ENCODE measurements at regions not wholly inside any gene's neighbourhood (a gene's known extent, or its start where the extent isn't known, plus 50 kb on each side); places are given as distances from the start of the nearest gene placed in this dataset.
"Not testable (repeated sequence)": the region's sequence is repeated elsewhere in the genome, so short reads cannot be mapped to it uniquely, and the experiment has no call there.

DNA sequence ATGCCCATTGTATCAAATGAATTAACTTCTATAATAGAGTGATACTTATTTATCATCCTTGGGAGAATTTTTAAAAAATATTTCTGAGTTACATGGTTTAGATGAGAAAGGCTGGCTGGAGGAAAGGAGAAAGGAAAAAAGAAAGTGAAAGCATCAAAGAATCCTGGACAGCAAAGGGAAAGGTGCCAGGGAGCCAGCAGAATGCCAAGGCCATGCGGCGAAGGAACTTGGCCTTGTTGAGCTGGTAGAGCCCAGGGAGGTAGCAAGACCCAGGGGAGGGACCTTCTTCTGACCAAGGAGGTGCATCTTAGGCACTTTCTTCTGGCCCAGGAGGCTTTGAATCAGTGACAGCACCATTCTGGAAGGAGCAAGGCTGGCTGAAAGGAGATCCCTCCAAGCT lies 240.5 kb downstream of the ENC1 start:
- Mint-ChIP-seq H3K27ac (no peak overlapping the region), H3K9me3 (ENCODE audit: low read depth) (no peaks in the 10 kb centered on the region)
- ATAC-seq: no peak

DNA sequence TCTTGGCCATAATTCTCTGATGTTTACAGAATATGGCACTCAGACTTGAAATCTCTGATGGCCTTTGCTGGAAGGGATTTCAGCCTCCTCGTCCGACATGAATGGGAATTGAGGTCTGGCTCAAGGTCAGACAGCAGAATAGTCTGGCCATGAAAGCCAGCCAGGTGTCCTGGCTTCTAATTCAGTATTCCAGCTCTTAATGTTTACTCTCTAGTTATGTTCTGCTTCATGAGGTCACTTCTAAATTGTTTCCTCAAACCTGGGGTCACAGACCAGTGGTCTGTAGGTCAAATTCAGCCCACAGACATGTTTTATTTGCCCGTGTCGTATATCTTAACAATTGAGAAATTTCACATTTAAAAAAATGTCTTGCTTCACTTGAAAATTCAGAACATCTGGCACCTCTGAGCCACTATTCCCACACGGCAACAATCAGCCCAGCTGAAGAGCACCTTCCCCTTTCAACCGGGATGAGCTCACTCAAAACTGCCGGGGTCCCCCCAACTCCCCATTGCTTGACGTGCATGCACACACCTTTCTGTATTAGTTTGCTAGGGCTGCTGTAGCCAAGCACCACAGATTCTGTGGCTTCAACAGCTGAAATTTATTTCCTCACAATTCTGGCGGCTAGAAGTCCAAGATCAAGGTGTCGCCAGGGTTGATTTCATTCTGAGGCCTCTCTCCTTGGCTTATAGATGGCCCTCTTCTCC lies 243.5 kb downstream of the ENC1 start:
- no peaks in the 10 kb centered on the region for H3K36me3 Mint-ChIP-seq
- ATAC-seq: no peak
- H3K27me3 Mint-ChIP-seq: peaks cover 3% of the 10 kb centered on the region
- CTCF ChIA-PET: no interaction called here
- H3K4me3 Mint-ChIP-seq: no peak overlapping the region
- no peak overlapping the region for H3K27ac Mint-ChIP-seq
- no peaks in the 10 kb centered on the region for H3K4me1 Mint-ChIP-seq
- DNase-seq: no peak
- no peaks in the 10 kb centered on the region for H3K9me3 Mint-ChIP-seq (ENCODE audit: low read depth)

More for the DNA sequence above, 240.5 kb downstream of the ENC1 start:
- CTCF ChIA-PET: no interaction called here
- peaks cover 6% of the 10 kb centered on the region for H3K27me3 Mint-ChIP-seq
- no peaks in the 10 kb centered on the region for H3K36me3 Mint-ChIP-seq
- no peaks in the 10 kb centered on the region for H3K4me1 Mint-ChIP-seq
- H3K4me3 Mint-ChIP-seq: no peak overlapping the region
- no peak for DNase-seq

- Mint-ChIP-seq H3K9me3 (ENCODE audit: low read depth) (no peaks in the 10 kb centered on the region), H3K27me3 (peaks cover 3% of the 10 kb centered on the region), H3K4me3 (no peak overlapping the region), H3K36me3 (no peaks in the 10 kb centered on the region), H3K4me1 (no peaks in the 10 kb centered on the region), H3K27ac (no peak overlapping the region)
- CTCF ChIA-PET: no interaction called here
- ATAC-seq (no peak), DNase-seq (no peak)
These were observed 245.3 kb downstream of the ENC1 start for GRCh38 chr5:74394916-74395880.

GRCh38 chr5:74394528-74394915 lies 246.0 kb downstream of the ENC1 start:
- peaks cover 7% of the 10 kb centered on the region for H3K27me3 Mint-ChIP-seq

DNA sequence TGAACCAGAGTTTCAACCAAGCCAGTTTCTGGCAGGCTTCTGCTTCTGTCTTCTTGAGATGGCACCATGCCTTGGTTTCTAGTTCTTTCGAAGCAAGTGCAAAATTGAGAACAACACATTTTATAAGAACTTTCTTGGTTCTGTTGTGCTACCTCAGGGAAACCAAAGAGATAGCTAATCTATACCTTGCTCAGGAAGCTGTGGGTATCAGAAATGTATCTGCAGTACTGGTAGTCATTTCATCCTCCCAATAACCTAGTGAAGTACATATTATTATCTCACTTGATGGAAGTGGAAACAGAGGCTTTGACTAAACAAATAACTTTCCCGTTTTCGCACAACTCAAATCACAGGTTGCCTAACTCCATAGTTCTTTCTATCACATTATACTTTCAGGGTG lies 246.6 kb downstream of the ENC1 start:
- no peak for DNase-seq

More at GRCh38 chr5:74394528-74394915, 246.0 kb downstream of the ENC1 start:
- CTCF ChIA-PET: no interaction called here
- H3K9me3 Mint-ChIP-seq (ENCODE audit: low read depth): no peaks in the 10 kb centered on the region
- no peak for DNase-seq
- no peaks in the 10 kb centered on the region for H3K36me3 Mint-ChIP-seq
- no peak overlapping the region for H3K4me3 Mint-ChIP-seq
- ATAC-seq: no peak
- H3K27ac Mint-ChIP-seq: no peak overlapping the region
- no peaks in the 10 kb centered on the region for H3K4me1 Mint-ChIP-seq

DNA sequence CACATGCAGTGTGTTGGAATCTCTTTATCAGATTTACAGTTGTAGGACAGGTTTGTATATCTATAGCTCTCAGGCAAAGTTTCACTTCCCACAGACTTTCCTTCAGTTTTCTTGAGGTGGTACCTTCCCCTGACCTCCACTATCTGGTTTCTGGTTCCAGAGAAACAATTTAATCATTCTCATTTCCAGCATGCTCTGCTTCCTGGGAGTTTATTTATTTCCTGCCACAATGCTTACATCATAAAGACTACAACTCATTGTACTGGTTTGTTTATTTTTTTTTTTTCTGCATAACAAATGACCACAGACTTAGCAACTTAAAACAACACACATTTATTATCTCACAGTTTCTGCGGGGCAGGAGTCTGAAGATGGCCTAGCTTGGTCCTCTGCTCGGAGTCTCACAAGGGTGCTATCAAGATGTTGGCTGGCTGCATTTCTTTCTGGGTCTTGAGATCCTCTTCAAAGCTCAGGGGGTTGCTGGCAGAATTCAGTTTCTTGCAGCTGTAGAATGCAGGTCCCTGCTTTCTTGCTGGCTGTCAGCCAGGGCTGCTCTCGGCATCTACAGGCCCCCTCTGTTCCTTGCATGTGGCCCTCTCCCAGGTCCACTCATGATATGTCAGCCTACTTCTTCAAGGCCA lies 247.7 kb downstream of the ENC1 start:
- DNase-seq (no peak), ATAC-seq (no peak)
- peaks cover 7% of the 10 kb centered on the region for H3K27me3 Mint-ChIP-seq
- CTCF ChIA-PET: no interaction called here
- H3K4me3 Mint-ChIP-seq: no peak overlapping the region
- H3K27ac Mint-ChIP-seq: no peak overlapping the region
- H3K36me3 Mint-ChIP-seq: no peaks in the 10 kb centered on the region
- H3K9me3 Mint-ChIP-seq (ENCODE audit: low read depth): no peaks in the 10 kb centered on the region
- no peaks in the 10 kb centered on the region for H3K4me1 Mint-ChIP-seq

More for the DNA sequence above, 246.6 kb downstream of the ENC1 start:
- Mint-ChIP-seq H3K9me3 (ENCODE audit: low read depth) (no peaks in the 10 kb centered on the region), H3K4me3 (no peak overlapping the region), H3K4me1 (no peaks in the 10 kb centered on the region), H3K27me3 (peaks cover 7% of the 10 kb centered on the region), H3K27ac (no peak overlapping the region), H3K36me3 (no peaks in the 10 kb centered on the region)
- CTCF ChIA-PET: no interaction called here
- ATAC-seq: no peak

DNA sequence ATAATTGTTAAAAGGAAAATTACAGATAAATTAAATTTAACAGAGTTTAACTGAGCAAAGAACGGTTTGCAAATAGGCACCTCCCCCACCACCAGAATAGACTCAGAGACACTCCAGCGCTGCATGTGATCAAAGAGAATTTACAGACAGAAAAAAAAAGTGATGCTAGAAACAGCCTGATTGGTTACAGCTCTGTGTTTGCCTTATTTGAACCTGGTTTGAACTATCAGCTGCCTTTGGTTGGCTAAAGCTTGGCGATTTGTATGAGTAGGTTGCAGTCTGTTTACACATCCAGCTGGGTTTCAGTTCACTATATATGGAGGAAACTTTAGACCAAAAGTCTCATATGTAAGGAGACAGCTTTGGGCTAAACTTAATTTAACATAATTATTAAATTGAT lies 249.1 kb downstream of the ENC1 start:
- Mint-ChIP-seq H3K27me3 (peaks cover 4% of the 10 kb centered on the region), H3K4me3 (no peak overlapping the region), H3K4me1 (no peaks in the 10 kb centered on the region), H3K27ac (no peak overlapping the region), H3K36me3 (no peaks in the 10 kb centered on the region), H3K9me3 (ENCODE audit: low read depth) (no peaks in the 10 kb centered on the region)
- DNase-seq (no peak), ATAC-seq (no peak)
- CTCF ChIA-PET: no interaction called here

DNA sequence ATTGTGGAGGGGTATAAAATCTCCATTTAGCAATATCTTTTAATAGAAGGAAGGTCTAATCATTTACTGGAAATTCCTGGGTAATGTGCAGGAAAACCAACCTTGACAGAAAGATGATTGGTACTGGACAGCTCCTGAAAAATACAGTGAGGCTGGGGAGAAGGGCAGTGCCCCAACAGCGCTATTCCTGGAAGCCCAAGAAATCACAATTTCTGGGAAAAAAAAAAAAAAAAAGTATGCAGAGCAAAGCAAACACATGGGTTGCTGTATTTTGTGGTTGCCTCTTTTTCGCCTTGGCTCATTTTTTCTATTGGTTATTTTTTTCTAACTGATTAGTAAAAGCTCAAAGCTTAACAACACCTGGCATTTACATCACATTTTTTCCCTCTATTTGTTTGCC lies 249.7 kb downstream of the ENC1 start:
- Mint-ChIP-seq H3K9me3 (ENCODE audit: low read depth) (no peaks in the 10 kb centered on the region), H3K36me3 (no peaks in the 10 kb centered on the region), H3K4me1 (no peaks in the 10 kb centered on the region), H3K27me3 (peaks cover 4% of the 10 kb centered on the region), H3K4me3 (no peak overlapping the region), H3K27ac (no peak overlapping the region)
- DNase-seq (no peak), ATAC-seq (no peak)
- CTCF ChIA-PET: no interaction called here

DNA sequence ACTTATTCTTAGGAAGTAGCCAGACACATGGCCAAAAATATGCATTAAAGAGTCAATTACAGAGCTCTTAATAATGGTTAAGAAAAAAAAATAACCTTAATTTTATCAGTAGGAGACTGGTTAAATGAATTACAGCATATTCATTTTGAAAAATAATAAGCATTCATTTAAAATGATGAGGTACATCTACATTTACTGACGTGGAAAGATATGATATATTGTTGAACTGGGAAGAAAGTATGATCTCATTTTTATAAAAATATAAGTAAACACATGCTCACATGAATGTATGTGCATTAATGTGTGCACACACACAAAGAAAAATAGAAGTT lies 250.3 kb downstream of the ENC1 start:
- DNase-seq: no peak
- no peaks in the 10 kb centered on the region for H3K9me3 Mint-ChIP-seq (ENCODE audit: low read depth)
- H3K4me1 Mint-ChIP-seq: no peaks in the 10 kb centered on the region
- no peak for ATAC-seq
- H3K4me3 Mint-ChIP-seq: no peak overlapping the region
- peaks cover 4% of the 10 kb centered on the region for H3K27me3 Mint-ChIP-seq
- CTCF ChIA-PET: no interaction called here
- H3K36me3 Mint-ChIP-seq: no peaks in the 10 kb centered on the region
- H3K27ac Mint-ChIP-seq: no peak overlapping the region

GRCh38 chr5:74389531-74390305 lies 250.8 kb downstream of the ENC1 start:
- Mint-ChIP-seq H3K9me3 (ENCODE audit: low read depth) (no peaks in the 10 kb centered on the region), H3K27me3 (peaks cover 4% of the 10 kb centered on the region), H3K4me3 (no peak overlapping the region), H3K36me3 (no peaks in the 10 kb centered on the region), H3K27ac (no peak overlapping the region), H3K4me1 (no peaks in the 10 kb centered on the region)
- DNase-seq (no peak), ATAC-seq (no peak)
- CTCF ChIA-PET: interaction anchor here (0.5 kb wide), 1 partner anchor 240 kb away, joined by 4 read pairs; no protein-coding TSS in a partner anchor

DNA sequence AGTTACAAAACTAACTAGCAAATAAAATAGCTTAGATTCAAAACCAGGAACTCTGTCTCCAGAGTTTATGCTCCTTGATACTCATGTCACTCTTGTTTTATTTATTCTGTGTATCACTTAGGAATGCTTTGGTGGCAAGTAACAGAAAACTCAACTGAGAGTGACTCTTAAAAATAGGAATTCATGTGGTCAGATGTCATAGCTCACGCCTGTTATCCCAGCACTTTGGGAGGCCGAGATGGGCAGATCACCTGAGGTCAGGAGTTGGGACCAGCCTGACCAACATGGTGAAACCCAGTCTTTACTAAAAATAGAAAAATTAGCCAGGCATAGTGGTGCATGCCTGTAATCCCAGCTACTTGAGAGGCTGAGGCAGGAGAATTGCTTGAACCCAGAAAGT lies 252.1 kb downstream of the ENC1 start:
- H3K4me3 Mint-ChIP-seq; ATAC-seq; CTCF ChIA-PET; H3K36me3 Mint-ChIP-seq; DNase-seq; H3K27me3 Mint-ChIP-seq; H3K27ac Mint-ChIP-seq; H3K9me3 Mint-ChIP-seq (ENCODE audit: low read depth); H3K4me1 Mint-ChIP-seq: not testable (repeated sequence)

DNA sequence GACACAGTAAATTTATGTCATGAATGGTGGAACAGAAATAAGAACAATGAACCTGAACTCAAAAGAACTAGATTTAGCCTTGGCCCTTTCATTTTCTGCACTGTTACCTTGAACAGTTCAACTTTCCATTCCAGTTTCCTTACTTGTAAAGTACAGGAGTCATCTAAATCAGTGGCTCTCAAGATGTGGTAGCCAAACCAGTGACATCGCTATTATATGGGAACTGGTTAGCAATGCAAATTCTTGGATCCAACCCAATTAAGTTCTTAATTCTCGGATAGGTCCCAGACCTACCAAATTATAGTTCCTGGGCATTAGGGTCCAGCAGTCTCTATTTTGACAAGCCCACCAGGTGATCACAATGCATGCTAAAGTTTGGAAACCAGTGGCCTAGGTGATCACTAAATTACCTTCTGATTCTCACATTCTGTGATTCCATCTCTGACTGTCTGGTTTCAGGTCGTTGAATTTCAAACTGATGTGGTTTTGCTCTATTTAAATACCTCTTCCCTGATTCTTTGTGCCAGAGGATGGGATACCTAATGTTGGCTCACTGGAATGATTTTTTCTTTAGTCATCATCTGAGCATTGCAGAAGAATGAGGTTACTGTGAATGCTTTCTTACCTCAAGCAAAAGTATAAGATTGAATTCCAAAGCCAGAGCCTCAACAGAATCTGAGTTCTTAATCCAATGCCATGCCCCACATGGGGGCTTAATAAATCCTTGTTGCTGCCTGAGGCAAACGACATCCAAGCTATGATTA lies 253.8 kb downstream of the ENC1 start:
- H3K4me3 Mint-ChIP-seq: no peak overlapping the region
- no peaks in the 10 kb centered on the region for H3K4me1 Mint-ChIP-seq
- no peaks in the 10 kb centered on the region for H3K9me3 Mint-ChIP-seq (ENCODE audit: low read depth)
- ATAC-seq (no peak), DNase-seq (no peak)
- no peaks in the 10 kb centered on the region for H3K36me3 Mint-ChIP-seq
- CTCF ChIA-PET: no interaction called here
- H3K27me3 Mint-ChIP-seq: peaks cover 15% of the 10 kb centered on the region
- no peak overlapping the region for H3K27ac Mint-ChIP-seq

DNA sequence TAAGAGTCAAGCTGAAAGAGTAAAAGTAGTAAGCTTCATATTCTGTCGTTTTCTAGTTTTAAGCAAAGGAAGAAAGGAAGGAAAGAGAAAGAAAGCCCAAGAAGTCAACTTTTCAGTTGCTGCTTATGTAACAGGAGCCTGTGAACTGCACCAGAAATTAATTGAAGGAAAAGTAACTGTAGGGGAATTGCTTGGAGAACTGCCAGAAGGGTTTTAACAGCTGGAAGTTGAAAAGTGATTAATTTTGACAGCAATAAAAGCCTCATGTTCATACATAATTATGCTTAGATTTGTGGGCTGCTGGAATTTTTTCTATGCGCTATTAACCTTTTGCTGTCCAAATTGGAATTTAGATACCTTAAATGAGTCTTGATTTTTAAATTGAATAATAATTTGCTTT lies 255.7 kb downstream of the ENC1 start:
- no peak for DNase-seq
- no peak for ATAC-seq
- no peaks in the 10 kb centered on the region for H3K9me3 Mint-ChIP-seq (ENCODE audit: low read depth)
- no peaks in the 10 kb centered on the region for H3K4me1 Mint-ChIP-seq
- H3K36me3 Mint-ChIP-seq: no peaks in the 10 kb centered on the region
- CTCF ChIA-PET: no interaction called here
- H3K27me3 Mint-ChIP-seq: peaks cover 12% of the 10 kb centered on the region
- H3K27ac Mint-ChIP-seq: no peak overlapping the region
- H3K4me3 Mint-ChIP-seq: no peak overlapping the region

Measured in activated CD8-positive, alpha-beta memory T cell treated with anti-CD3 and anti-CD28 coated beads, Interleukin-2, amount 10 ng/mL, durations not matched to agents 7 days and 5 days (primary cell).